Left cardiac atrium (tissue), 4 donors: ENCODE measurements at regions not wholly inside any gene's neighbourhood (a gene's known extent, or its start where the extent isn't known, plus 50 kb on each side); places are given as distances from the start of the nearest gene placed in this dataset.

Source experiments
- ATAC-seq, 2 donors: fragments of 200-7000 bp; cut with Tn5 transposase; one replicate each; pipeline ENCODE4 v1.9.1; 2020; ENCODE audit warnings: mild to moderate bottlenecking in 2 of 2, moderate library complexity in 2 of 2
- DNase-seq: peaks from one replicate; pipeline ENCODE4 v3.0.0-alpha.2; 2020
- intact Hi-C, 2 donors: fragments of 100-400 bp; cut with DNase I; formaldehyde crosslinking; loops; one replicate each; pipeline versions ENCODE4 v1.14.1 to v1.15.1; 2022 to 2023
- donor health status: DM: no; HTN: yes; CAD: no.
- donor health status: DM: no; HTN: yes; CAD: no; lungs with severe emphysema.
- donor health status: DM: yes; HTN: yes; CAD: no.
- donor health status: Dilated cardiomyopathy.

DNA sequence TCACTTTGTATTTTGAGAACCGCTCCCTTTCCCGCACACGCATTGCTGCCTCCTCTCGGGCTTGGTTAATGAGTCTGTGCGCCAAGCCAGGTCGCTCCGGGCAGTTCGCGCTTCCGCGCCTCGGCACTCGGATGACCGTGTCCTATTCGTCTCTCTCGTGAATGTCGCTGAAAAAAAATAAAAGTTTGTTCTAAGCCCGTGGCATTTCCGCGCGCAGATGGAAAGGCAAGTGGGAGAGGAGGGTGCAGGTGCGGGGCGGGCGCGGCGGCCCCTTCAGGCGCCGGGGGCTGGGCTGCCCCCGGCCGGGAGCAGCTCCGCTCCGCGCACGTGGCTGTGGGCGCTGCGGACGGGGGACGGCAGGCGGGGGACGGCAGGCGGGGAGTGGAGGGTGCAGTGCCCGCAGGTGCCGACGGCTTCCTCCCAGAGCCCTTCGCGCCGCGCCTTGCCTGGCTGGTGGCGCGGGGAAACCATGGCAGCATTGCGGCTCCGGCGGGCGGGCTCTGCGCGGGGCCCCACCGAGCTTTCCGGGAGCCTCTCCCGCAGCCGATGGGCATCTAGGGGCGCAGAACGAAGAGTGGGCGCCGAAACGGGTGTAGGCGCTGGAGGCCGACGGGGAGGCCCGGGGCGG lies 159.6 kb upstream of the SIX2 start:
- intact Hi-C loops: no loop called here
- ATAC-seq (peak; percentile 53 to 61), DNase-seq (no peak)

DNA sequence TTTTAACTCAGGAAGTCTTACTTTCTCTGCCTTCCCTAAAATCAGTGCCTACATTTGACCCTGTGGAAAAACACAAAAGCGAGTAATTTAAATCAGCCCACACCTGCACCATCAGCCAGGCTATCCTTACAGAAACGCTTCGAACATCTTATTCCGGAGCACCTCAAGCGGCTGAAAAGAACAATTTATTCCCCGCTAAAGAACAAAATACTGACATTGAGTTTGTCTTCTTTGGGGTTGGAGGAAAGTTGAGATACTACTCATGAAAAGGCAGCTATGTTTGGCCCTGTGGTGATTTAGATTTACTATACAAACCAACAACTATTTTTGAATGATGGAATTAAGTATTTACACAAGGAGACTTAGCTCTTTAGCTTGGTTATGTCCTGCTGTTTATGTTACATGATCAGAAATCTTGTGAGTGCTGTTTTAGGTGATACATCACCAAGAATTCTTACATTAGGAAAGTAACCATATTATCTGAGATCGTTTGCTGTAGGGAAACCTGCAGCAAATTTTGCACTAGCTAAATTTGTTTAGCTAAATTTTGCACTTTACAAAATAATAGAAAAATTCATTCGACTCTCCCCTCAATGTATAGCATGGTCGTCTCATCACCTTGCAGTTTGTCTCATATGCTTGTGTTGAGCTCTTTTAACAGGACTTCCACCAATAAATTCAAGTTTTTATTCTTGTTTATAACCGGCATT lies 158.8 kb upstream of the SIX2 start:
- intact Hi-C loops: no loop called here
- DNase-seq (no peak), ATAC-seq (no peak)

DNA sequence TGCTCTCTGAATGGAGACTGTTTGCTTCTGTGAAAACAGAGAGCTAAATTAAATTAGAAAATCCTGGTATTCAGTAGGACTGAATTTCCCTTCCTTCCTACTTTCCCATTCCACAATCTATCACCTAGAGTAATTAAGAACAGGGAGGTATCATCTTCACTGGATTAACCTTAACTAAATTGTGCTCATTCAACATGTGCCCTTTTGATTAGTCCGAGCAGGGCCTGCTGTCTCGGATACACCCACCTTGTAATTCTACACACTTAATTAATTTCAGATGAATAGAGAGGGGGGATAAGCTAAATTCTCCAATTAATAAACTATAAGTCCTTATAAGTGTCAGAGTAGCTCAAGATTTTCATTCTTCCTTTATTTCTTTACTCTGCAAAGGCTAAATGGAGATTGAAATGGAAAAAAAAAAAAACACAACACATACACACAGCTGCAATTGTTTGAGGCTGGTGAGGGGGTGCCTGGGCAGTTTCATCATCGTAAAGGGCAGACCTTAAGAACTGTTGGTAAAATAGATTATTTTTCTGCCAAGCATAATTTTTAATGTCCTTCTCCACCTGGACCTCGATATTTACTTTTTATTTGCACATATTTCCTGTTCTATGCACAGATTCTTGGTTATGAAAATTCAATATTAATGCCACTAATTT lies 157.1 kb upstream of the SIX2 start:
- DNase-seq (no peak), ATAC-seq (no peak)
- intact Hi-C loops: no loop called here

DNA sequence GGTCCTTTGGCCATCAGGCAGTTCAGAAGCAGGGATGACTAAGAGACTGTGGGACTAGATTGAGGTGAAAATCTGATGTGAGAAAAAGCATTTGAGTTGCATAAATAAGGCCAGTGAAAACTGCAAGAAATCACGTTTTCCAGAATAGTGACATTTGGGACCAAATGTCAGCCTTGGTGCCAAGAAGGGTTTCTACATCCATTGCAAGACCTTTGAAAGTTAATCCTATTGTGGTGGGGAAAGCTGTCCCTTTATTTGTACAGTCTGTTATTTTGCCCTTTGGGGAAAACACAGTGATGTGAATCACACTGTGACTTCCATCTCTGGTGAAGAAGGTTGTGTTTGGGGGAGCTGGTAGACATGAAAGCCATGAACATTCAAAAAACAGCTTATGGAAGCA lies 153.5 kb upstream of the SIX2 start:
- no peak for ATAC-seq
- intact Hi-C loops: no loop called here
- no peak for DNase-seq

DNA sequence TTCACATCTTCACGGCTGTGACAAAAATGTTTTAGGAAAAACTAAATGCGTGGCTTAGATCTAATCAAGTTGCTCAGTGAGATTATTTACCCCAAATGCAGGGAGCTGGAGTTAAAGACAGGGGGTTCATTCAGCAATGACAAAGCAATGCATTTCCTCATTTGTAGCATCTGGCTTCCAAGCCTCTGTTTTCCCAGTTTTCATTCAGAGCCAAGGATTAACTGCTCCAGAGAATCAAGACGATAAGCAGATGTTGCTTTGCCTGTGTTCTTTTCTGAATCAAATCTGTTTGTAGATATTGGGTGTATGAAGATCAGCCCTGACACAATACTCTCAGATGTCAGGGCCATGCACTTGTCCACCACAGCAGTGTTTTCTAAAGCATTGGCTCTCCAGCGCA lies 147.4 kb upstream of the SIX2 start:
- intact Hi-C loops: no loop called here
- ATAC-seq: no peak
- no peak for DNase-seq

DNA sequence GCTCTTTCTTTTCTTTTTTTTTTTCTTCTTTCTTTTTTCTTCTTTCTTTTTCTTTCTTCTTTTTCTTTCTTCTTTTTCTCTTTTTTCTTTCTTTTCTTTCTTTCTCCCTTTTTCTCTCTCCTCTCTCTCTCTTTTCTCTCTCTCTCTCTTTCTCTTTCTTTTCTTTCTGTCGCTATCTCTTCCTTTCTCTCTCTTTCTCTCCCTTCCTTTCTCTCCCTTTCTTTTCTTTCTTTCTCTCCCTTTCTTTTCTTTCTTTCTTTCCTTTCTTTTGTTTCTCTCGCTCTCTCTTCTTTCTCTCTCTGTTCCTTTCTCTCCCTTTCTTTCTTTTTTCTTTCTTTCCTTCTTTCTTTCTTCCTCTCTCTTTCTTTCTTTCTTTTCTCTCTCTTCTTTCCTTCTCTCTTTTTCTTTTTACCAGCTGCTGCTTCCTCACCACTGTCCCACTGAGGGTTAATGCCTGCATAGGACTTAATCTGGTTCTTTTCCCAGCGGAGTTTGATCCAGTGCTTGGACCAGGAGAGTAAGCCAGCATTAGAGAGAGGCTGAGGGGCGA lies 145.4 kb upstream of the SIX2 start:
- no peak for DNase-seq
- ATAC-seq: no peak
- intact Hi-C loops: no loop called here

DNA sequence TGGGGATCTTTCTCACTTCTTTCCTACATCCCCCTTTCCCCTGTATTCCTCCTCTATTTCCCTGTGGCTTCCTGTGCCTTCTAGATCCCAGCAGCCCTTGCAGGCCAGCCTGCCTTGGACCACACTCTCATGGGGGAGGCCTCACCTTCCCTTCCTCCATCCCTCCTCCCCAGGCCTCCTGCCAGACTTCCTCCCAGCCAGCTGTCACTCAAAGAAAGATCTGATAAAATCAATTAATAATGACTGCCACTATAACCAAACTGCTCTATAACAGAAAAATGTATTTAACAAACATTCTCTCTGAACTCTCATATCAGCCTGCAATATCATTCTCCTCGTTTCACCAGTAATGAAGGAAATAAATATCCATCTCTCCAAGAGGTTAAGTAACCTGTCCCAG lies 144.9 kb upstream of the SIX2 start:
- no peak for ATAC-seq
- DNase-seq: no peak
- intact Hi-C loops: no loop called here

DNA sequence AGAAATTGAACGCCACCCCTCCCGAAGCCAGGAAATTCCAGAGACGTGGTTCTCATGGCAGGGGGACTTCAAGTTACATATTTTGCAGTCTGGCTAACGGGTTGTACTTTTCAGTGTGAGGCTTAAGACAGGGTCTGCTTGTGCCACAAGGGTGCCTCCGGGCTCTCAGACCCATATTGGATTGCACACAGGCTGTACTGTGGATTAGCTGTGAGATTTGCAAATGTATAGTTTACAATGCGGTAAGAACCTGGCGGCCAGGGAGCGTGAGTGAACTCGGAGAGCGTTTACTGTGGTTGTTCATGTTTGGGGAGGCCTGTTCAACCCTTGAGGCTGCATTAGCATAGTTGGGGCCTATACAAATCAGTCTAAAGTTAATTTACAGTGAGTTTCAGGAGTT lies 143.9 kb upstream of the SIX2 start:
- intact Hi-C loops: no loop called here
- DNase-seq (no peak), ATAC-seq (no peak)

DNA sequence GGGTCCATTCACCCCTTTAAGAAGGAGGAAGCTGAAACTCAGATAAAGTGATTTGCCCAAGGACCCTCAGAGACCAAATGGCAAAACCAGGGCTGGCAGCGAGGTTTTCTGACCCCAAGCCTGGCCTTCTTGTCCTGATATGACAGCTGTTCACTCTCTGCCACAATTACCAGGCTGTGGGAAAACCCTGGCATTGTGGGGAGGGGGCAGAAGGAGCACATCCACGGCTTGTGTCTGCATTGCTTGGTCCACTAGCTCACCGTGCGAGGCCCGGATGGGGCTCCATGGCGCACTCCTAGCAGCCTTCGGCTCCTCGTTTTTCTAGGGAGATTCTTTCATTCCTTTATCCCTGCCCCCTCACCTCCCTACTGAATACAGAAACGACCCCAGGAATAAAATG lies 143.4 kb upstream of the SIX2 start:
- DNase-seq (no peak), ATAC-seq (no peak)
- intact Hi-C loops: no loop called here

DNA sequence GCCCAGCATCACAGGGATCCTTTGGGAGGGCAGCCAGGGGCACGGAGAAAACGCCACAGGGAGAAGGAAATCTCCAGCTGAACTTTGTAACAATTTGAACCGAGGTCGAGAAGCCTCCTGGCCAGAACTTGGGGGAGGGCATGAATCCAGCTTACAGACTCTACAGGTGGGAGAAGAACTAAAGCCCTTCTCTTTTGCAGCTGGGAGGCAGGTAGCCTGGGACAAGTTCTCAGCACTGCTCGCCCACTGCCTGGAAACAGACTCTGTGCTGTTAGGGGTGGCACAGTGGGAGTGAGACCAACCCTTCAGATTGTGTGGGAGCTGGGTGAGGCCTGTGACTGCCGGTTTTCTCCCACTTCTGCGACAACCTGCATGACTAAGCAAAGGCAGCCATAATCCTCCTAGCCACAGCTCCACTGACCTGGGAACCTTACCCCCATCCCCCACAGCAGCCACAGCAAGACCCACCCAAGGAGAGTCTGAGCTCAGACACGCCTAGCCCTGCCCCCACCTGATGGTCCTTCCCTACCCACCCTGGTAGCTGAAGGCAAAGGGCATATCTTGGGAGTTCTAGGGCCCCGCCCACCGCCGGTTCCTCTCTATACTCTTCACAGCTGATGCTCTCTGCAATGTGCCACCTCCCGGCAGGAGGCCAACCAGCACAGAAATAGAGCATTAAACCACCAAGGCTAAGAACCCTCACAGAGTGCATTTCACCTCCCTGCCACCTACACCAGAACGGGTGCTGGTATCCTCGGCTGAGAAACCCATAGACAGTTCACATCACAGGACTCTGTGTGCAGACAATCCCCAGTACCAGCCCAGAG lies 136.0 kb upstream of the SIX2 start:
- intact Hi-C loops: no loop called here
- DNase-seq: no peak
- ATAC-seq: no peak

DNA sequence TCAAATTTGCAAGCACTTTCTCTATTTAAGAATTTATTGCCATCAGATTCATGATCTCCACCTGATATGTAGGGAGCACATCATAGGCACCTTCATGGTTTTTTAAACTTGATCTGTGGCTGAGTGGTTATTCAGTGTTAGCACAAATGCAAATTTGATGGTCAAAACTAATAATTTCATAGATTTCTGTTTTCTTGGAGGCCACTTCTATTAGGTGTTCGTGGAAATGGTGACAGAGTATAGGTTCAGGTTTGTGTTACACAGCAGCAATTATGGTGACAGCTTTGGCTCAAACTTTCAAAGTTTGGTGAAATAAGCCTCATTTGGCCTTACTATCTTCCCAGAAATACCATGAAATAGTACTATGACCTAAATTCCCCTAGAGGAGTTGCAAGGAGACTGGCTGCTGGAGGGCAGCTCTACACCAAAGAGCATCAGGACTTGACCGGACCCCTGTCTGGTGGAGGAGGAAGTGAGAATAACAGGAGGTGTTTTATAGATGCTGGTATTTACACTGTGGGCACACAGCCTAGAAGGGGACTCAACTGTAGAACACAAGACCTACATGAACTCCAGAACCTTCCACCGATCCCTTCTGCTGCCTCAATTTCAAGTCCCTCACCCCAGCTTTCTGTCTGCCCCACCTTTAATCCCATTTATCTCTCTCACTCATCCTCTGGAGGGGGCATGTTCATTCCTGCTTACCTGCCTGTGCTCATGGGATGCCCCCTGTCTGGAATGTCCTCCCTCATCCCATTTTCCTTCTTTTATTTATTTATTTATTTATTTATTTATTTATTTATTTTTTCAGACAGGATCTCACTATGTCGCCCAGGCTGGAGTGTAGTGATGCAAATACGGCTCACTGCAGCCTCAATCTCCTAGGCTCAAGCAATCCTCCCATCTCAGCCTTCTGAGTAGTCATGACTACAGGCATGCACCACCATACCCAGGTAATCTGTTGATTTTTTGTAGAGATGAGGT lies 132.9 kb upstream of the SIX2 start:
- intact Hi-C loops: no loop called here
- DNase-seq: no peak
- no peak for ATAC-seq

DNA sequence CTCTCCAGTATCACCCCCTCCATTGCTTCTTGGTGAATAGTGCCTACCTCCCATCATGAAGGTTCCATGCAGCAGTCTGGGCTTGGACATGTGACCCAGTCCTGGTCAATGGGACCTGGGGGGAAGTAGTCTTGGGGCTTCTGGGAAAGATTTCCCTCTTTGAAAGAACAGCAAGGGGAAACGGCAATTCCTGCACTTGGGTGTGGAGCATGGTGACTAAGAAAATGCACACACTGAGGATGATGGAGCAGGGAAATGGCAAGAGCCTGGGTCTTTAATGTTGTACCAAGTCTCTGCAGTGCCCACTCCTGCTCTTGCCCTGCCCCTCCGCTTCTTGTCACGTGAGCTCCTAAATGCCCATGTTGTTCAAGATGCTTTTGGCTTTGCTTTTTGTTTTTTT lies 131.4 kb upstream of the SIX2 start:
- ATAC-seq (no peak), DNase-seq (no peak)
- intact Hi-C loops: no loop called here

DNA sequence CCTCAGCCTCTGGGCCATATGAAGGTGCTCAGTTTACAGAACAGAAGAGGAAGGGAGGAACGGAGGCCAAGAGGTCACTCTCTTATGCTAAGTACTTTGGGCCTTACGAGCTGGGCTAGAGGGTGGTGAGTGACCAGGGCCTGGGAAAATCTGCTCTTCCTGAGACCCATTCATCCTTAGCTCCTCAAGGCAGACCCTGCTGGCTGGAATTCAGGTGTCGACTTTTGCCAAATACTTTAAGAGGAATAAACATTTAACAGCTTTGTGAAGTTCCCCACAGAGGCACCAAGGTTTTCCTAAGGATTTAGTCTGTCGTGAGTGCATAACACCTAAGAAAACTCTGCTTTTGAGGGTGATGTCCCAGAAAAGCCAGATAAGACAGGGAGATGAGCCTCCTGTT lies 129.7 kb upstream of the SIX2 start:
- no peak for DNase-seq
- intact Hi-C loops: no loop called here
- no peak for ATAC-seq

DNA sequence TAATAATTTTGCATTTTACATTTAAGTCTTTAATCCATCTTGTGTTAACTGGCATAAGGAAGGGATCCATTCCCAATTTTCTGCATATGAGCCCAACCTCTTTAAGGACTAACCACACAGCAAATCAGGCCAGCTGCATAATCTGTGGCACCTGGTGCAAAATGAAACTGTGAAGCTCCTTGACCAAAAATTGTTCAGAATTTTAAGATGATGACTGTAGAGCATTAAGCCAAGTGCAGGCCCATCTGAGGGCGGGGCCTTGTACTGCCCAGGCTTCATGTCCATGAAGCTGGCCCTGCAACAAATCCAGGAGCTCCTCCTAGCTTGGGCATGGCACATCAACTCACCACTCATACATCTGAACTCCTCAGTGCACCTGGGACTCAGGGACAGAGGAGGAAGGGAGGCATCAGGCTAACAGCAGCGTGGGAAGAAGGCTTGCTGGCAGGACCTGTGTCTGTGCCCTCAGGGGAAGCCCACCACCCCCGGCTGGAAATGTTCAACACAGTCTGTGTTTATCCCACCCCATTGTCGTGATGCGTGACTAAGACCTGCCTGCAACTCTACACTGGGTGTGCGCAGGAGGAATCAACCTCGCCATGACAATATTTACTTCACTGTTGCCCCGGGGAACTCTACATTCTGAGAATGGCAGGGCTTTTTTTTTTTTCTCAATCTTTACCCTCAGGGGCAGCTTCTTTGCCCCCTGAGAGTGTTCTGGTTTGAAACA lies 128.9 kb upstream of the SIX2 start:
- DNase-seq (no peak), ATAC-seq (no peak)
- intact Hi-C loops: no loop called here

DNA sequence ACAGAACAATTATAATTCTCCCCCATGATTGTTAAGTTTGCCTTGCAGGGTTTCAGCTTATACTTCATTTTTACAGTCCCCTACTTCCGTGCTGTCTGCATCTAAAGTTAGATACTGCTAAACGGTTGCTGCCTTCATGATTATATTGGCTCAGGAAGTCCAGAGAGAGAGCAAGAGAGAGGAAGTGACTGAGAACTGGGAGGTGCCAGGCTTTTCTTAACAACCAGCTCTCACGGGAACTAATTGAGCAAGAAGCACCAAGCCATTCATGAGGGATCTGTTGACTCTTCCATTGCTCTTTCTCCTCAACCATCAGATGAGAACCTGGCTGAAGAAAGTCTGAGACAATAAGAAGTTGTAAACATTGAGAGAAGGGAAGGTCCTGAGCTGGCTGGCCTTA lies 125.5 kb upstream of the SIX2 start:
- DNase-seq (no peak), ATAC-seq (peak in 1 of 2 donors; percentile 58)
- intact Hi-C loops: no loop called here

DNA sequence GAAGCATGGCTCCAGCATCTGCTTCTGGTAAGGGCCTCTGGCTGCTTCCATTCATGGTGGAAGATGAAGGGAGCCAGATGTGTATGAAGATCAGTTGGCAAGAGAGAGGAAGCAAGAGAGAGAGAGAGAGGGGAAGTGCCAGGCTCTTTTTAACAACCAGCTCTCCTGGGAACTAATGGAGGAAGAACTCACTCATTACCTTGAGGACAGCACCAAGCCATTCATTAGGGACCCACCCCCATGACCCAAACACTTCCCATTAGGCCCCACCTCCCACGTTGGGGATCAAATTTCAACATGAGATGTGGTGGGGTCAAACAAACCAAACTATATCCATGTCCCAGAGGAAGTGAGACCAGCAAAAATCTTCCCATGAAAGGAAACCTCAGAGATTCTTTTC lies 124.8 kb upstream of the SIX2 start:
- intact Hi-C loops: no loop called here
- DNase-seq: no peak

DNA sequence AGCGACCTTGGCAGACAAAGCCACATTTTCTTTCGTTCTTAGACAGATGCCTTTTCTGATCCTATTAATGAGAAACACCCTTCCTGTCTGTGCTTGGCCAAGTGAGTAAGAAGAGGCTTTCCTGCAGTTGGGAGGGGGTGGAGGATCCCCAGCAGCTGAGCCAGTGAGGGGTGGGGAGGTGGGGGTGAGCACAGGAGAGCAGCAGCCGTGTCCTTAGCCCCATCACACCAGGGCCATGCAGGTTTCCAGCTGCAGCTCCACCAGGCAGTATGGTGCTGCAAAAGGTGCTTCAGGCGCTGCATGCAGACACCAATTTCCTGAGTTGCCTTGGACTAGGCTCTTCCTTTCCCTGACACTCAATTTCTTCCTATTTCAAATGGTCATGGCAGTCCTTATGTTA lies 123.3 kb upstream of the SIX2 start:
- ATAC-seq: no peak
- intact Hi-C loops: no loop called here
- no peak for DNase-seq

More for the DNA sequence above, 124.8 kb upstream of the SIX2 start:
- no peak for ATAC-seq

DNA sequence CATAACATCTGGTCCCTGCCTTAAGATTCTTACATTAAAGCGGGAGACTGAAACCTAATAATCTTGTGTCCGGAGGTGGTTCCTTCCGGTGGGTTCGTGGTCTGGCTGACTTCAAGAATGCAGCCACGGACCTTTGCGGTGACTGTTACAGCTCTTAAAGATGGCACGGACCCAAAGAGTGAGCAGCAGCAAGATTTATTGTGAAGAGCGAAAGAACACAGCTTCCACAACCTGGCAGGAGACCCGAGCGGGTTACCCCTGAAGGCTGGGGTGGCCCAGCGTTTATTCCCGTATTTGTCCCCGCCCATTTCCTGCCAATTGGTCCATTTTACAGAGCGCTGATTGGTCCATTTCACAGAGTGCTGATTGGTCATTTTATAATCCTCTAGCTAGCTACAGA lies 122.3 kb upstream of the SIX2 start:
- intact Hi-C loops: no loop called here
- no peak for ATAC-seq
- no peak for DNase-seq
